Ovary (tissue), 3 donors: ENCODE measurements at regions not wholly inside any gene's neighbourhood (a gene's known extent, or its start where the extent isn't known, plus 50 kb on each side); places are given as distances from the start of the nearest gene placed in this dataset.

Source experiments
- EP300 ChIP-seq: sonication (generic); formaldehyde crosslinking; IDR thresholded peaks from one replicate; pipeline ENCODE4 v1.6.1; 2017; ENCODE audit warnings: antibody characterized with exemption
- POLR2A ChIP-seq: fragments of 450-650 bp; IDR thresholded peaks from one replicate; pipeline ENCODE4 v1.6.1; 2017; ENCODE audit warnings: antibody characterized with exemption, mild to moderate bottlenecking, moderate library complexity
- TF ChIP-seq, protein P1 (sequence below), 3 donors: fragments of 450-650 bp in 2 of 3; fragments of 200-600 bp in 1 of 3; IDR thresholded peaks; one replicate each; pipeline versions ENCODE4 v1.5.1 to v1.8.0; 2016 to 2022; ENCODE audit warnings: antibody characterized with exemption in 3 of 3, mild to moderate bottlenecking in 1 of 3
- donor health status: DM: no; HTN: no; CAD: no.

DNA sequence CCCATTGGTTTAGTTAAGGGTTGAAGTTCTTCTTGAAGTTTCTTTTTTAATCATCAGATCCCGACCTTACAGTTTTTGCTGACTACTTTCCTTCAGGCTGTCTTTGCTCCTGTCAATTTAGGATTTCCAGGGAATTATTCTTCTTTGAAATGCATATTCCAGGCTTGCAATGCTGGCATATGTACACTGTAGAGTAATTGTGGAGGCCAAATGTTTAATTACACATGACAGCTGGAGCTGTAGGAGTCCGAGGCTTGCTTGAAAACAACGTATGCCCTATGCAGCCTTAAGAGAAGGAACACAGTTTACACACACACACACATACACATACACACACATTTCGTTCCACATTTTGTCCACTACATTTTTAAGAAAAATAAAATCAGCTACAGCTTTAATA is 602.3 kb downstream of the TMEM182 start:
- TF ChIP-seq, protein P1, sequence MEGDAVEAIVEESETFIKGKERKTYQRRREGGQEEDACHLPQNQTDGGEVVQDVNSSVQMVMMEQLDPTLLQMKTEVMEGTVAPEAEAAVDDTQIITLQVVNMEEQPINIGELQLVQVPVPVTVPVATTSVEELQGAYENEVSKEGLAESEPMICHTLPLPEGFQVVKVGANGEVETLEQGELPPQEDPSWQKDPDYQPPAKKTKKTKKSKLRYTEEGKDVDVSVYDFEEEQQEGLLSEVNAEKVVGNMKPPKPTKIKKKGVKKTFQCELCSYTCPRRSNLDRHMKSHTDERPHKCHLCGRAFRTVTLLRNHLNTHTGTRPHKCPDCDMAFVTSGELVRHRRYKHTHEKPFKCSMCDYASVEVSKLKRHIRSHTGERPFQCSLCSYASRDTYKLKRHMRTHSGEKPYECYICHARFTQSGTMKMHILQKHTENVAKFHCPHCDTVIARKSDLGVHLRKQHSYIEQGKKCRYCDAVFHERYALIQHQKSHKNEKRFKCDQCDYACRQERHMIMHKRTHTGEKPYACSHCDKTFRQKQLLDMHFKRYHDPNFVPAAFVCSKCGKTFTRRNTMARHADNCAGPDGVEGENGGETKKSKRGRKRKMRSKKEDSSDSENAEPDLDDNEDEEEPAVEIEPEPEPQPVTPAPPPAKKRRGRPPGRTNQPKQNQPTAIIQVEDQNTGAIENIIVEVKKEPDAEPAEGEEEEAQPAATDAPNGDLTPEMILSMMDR (IDR thresholded peaks at IDR 0.05), result no peak
- TF ChIP-seq POLR2A, result no peak
- TF ChIP-seq EP300, result no peak
